ENCODE measurements at regions not wholly inside any gene's neighbourhood (a gene's known extent, or its start where the extent isn't known, plus 50 kb on each side); places are given as distances from the start of the nearest gene placed in this dataset.
A peak's percentile ranks its signal among the peaks of the same experiment; 100 is the strongest.
"Not testable (repeated sequence)": the region's sequence is repeated elsewhere in the genome, so short reads cannot be mapped to it uniquely, and the experiment has no call there.

DNA sequence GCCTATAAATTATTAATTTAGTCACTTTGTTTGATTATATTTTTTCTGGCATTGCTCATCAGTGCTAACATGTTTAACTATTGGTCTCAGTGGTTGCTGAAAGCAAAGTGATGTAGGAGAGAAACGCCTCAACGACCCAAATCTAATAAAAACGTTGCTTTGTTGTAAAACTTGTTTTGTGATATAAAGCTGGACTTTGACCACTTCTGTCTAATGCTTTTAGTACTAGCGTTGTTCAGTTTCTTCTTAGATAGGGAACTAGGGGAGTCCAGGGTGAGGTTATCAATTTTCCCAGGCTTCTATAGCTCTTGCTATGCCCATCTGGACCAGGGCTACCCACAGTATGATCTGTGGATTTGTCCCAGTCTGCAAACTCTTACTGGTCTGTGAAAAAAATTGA lies 80.6 kb upstream of the TBC1D5 start:
- no peak for DNase-seq

DNA sequence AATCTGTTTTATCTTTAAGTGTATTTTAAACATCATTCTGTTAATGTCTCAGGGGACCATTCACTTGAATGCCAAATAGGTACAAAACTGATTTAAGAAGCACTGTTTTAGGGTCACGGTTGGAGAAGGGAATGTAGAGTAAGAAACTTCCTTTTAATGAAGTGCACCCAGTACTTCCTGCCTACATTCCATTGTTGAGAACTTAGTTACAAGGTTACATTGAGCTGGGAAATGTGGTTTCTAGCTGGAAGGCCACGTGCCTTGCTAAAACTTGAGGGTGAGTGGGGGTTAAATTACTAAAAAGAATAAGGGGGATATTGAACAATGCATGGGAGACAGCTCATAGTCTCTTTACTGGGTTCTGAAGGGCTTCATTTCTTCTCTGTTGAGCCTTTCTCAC lies 78.3 kb upstream of the TBC1D5 start:
- DNase-seq: no peak

DNA sequence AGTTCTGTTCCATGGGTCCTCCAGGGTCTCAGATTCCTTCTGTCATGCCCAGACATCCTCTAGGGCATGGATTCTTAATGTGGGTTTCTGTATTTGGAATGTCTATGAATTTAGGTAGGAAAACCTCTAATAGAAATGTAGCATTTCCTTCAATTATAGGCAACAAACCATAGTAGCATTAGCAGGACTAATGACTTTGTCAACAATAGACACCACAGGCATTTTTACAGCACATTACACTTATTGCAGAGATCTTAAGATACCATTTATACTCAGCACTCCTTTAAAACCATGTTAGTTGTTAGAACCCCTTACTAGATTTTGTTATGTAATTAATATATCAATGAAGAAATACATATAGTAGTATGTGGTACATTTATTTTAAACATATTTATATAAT lies 77.8 kb upstream of the TBC1D5 start:
- DNase-seq: no peak

DNA sequence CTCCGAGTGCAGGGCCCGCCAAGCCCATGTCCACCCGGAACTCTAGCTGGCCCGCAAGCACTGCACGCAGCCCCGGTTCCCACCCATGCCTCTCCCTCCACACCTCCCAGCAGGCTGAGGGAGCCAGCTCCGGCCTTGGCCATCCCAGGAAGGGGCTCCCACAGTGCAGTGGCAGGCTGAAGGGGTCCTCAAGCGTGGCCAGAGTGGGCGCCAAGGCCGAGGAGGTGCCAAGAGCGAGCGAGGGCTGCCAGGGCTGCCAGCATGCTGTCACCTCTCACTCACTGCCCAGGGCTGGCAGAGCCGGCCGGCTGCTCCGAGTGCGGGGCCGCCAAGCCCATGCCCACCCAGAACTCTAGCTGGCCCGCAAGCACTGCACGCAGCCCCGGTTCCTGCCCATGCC lies 75.5 kb upstream of the TBC1D5 start:
- DNase-seq: not testable (repeated sequence)

DNA sequence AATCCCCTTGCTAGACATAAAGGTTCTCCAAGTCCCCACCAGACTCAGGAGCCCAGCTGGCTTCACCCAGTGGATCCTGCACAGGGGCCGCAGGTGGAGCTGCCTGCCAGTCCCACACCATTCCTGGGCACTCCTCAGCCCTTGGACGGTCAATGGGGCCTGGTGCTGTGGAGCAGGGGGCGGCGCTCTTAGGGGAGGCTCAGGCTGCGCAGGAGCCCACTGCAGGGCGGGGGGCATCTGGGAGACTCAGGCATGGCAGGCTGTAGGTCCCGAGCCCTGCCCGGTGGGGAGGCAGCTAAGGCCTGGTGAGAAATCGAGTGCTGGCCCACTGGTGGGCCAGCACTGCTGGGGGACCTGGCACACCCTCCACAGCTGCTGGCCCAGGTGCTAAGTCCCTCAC lies 75.1 kb upstream of the TBC1D5 start:
- no peak for DNase-seq

DNA sequence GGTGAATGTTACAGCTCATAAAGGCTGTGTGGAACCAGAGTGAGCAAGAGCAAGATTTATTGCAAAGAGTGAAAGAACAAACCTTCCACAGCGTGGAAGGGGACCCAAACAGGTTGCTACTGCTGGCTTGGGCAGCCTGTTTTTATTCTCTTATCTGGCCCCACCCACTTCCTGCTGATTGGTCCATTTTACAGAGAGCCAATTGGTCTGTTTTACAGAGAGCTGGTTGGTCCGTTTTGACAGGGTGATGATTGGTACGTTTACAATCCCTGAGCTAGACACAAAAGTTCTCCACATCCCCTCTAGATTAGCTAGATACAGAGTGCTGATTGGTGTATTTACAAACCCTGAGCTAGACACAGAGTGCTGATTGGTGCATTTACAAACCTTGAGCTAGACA lies 74.4 kb upstream of the TBC1D5 start:
- DNase-seq: not testable (repeated sequence)

DNA sequence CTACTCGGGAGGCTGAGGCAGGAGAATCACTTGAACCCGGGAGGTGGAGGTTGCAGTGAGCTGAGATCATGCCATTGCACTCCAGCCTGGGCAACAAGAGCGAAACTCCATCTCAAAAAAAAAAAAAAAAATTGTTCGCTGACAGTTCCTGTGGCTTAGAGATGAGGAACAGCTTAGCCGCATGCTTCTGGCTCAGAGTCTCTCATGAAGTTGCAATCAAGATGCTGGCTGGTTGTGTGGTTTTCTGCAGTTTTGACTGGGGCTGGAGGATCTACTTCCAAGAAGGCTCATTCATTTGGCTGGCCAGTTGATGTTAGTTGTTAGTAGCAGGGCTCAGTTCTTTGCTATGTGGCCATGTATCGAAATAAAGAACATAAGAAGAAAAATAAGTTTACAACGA lies 69.9 kb upstream of the TBC1D5 start:
- peak; percentile 12 for DNase-seq

DNA sequence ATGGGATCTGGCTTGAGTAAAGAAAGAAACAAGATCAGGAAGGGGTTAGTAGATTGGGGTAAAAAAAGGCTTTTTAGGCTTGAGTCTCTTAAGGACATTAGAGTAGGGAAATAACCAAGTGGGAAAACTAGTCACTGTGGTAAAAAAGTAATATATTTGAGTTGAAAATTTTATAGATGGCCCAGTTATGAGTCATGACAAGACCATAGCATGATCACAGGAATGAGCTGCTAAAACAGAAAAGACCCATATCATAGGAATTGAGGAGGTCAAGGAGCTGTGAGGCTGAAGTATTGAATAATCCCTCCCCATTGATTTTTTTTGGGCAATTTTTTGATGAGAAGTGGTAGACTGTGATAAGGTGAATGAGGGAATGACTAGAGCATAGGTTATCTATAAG lies 69.2 kb upstream of the TBC1D5 start:
- no peak for DNase-seq

DNA sequence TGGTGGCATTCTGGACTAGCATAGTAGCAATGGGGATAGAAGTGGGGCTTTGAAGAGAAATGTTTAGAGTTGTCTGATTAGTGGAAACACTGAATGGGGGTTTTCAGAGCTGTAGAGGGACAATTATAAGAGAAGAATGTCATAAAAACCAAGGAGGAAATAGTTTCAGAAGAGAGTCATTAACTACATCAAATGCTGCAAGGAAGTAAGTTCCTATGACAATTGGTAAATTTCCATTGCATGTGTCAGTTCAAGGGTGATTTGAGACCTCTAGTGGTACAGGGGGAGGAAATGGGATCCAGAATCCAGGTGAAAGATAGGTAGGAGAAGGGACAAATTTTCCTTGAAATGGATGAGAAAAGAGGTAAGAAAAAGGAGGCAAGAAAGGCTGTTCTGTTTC lies 68.3 kb upstream of the TBC1D5 start:
- peak; percentile 22 for DNase-seq

DNA sequence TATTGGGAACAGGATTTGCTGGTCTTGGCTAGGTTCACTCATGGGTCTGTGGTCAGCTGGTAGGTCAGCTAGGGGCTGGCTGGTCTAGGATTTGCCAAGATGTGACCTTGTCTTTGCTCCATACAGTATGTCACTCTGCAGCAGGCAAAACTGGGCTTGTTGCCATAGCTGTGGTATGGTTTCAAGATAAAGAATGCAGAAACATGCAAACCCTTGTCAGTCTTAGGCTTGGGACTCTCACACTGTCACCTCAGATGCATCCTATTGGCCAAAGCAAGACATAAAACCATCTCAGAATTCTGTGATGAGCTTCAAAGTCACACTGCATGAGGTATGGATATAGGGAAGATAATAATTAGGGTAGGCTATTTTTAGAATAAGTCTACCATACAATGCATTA lies 66.6 kb upstream of the TBC1D5 start:
- peak; percentile 87 for DNase-seq

DNA sequence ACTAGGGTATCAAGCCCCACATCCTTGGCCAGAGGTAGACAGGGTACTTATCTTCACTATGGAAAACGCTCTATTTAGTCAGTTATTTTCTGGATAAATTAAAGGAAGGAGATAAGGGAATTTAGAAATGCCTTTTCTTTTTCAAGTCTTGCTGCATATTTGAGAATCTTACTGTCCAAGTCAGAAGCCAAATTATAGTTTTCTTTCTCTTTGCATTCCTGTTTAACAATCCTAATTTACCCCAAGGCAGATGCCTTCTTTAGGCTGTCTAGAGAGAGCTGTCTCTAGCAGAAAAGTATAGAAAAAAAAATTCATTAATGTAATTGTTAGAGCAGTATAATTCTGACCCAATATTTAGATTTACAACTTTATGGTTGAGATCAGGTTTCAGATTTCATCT lies 64.4 kb upstream of the TBC1D5 start:
- no peak for DNase-seq

DNA sequence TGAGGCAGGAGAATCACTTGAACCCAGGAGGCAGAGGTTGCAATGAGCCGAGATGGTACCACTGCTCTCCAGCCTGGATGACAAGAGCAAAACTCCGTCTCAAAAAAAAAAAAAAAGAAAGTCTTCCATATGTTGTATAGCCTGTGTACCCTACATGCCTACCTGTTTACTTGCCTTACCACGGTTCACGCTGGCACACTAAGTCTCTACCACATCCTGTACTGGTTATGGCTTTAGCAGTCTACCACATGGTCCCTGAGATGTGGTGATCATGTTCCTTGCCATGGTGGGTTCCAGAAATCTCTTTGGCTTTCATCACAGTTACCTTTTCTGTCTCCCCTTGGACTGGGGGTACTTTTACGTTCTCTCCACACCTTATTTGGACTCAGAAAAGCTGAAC lies 63.8 kb upstream of the TBC1D5 start:
- DNase-seq: no peak

DNA sequence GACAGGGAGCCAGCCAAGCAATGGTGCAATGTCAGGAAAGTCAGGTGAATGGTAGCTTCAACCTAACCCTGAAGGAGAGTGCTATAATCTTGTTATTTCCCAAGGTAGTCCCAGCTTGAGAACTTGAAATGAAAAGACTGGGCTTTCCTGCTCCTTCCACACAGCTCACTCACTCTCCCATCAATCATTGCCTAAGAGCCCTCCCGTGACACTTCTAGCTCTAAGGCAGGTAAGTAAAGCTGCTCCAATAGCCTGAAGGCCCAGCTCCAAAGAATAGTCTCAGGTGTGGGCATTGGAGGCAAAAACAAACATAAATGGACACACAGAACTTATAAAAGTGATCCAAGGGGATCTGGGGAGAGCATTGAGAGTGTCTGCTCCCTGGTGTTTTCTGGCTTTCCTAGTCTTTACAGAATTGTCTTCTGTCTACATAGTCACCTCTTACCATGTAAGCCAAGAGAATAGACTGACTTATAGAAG lies 63.1 kb upstream of the TBC1D5 start:
- DNase-seq: no peak

DNA sequence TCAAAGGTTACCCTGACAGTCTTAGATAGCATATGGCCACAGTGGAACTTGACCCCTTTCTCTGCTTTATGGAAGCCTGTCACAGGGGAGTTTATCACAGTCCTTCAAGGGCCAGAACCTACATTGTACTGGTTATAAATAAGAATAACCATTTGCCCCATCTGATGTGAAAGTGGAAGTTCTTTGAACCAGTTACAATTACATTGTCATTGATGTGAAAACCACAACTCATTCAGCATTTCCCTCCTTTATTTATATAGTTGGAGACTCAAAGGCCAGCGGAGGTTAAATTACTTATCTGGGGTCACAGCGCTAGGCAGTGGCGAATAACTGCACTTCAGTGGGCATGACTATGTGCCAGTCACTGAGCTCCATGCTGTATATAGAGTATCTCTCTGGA lies 60.5 kb upstream of the TBC1D5 start:
- peak; percentile 33 for DNase-seq

DNA sequence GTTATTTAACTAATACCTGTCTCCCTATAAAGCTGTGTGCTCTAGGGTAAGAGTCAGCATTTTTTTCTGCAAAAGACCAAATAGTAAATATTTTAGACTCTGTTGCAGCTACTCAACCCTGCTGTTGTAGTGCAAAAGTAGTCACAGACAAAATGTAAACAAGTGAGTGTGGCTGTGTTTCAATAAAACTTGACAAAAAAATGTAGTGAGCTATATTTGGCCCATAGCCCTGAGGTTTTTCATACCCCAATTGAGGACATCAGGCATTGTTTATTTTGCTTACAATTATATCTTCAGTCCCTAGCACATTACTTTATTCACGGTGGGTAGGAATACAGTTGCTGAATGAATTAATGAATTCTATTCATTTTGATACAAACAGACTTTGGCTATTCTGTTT lies 58.7 kb upstream of the TBC1D5 start:
- DNase-seq: no peak

DNA sequence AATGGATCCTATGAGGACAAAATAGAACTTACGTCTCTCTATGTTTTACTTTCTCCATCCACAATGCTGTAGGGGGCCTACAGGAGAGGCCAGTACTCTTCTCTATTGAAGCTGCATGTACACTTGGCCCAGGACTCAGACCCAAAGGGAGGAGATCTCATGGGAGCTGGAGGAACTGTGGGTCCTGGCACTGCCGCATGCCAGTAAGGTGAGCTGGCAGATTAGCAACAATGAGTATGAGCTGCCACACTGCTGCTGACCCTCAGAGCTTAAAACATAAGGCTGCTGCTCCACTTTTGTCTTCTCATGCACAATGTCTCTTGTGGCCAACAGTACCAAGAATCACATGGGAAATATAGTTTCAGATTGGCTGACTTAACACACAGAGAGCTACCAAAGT lies 57.8 kb upstream of the TBC1D5 start:
- DNase-seq: no peak

DNA sequence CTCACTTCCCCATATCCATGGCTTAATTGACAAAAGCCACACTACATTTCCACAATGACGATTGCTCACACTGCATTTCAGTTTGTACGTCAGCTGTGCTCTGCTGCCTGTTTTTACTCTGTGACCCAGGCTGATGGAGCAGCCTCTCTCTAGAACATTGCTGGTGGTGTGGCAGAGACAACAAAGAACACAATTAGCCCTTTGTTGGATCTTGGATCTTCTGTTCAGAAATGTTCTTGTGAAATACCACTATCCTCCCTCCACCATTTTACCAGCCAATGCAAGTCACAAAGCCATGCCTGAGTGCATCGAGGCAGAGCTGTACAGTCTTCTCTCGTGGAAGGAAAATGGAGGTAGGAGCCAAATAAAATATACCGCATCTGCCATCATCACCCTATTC lies 56.9 kb upstream of the TBC1D5 start:
- DNase-seq: no peak

DNA sequence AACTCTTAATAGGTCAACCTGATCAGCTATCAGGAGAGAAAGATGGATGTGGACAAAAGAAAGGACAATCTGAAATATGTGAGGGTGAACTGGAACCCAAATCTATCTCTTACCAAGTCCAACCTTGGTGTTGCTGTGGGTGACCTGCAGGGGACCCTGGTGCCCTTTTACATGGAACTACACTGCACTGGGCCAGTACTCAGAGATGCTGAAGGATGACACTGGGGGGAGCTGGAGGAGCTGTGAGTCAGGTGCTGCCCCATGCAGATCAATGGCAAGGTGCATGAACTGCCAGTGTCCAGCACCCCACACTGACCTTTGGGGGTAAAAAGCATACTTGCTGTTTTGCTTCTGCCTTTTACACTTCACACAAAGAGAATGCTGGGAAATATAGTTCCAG lies 55.6 kb upstream of the TBC1D5 start:
- no peak for DNase-seq

DNA sequence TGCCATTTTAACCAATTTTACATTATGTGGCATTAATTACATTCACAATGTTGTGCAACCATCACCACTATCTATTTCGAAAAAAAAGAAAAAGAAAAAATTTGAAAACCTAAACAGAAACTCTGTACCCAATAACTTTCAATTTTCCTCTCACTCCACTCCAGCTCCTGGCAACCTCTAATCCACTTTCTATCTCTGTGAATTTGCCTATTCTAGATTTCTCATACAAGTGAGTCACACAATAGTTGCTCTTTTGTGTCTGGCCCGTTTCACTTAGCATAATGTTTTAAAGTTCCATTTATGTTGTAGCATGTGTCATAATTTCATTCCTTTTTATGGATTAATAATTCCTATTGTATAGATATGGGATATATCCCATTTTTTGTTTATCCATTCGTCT lies 53.3 kb upstream of the TBC1D5 start:
- DNase-seq: no peak

DNA sequence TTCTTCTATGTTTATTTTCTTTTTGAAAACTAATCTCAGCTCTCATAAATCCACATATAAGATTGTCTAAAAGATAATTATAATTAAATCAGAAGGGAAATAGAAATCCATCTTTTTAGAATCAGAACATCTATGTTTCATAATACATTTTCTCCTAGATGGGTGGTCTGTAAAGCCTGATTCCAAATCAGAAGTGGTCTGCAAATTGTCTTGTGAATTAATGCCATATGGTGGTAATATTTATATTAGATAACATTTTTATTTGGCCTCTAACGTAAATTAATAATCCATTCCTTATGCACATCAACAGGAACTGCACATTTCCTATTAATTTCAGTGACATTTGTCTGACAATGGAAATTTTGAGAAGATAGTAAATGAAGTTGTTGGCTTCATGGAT lies 52.8 kb upstream of the TBC1D5 start:
- no peak for DNase-seq

DNA sequence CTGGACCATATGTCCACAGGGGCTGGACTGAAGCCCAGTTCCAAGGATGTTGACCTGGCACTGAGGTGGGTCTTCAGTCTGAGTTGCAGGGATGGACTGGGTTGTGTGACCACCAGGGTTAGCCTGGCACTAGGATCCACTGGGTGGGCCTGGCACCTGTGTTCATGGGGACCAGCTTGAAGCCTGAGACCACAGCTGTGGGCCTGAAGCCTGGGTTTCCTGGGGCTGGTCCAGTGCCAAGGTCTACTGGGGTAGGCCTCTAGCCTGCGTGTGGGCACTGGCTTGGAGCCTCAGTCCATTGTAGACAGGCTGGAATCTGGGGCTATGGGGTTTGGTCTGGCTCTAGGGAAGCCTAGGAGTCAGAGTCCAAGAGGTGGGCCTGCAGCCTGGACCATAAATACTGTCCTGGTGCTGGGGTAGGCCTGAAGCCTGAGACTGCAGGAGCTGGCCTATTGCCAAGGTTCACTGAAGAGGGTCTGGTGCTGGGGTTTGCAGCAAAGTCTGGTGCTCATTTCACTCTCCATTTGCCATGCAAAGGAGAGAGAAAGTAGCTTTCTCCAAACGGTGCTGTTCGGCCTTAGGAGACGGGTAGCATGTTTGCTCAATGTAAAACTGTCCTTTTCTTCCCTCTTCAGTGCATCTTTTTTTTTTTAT lies 51.2 kb upstream of the TBC1D5 start:
- no peak for DNase-seq

Measured in OCI-M1 (cell line).